H1 (cell line): ENCODE measurements at regions not wholly inside any gene's neighbourhood (a gene's known extent, or its start where the extent isn't known, plus 50 kb on each side); places are given as distances from the start of the nearest gene placed in this dataset.

Experiments used
- CTCF ChIA-PET: fragments of 300-600 bp; sonication (Branson Sonifier 250); formaldehyde crosslinking; loops from one replicate; lab custom pipeline; 2021; ENCODE audit not compliant: partially characterized antibody; lab: Charles Lee
- POLR2A ChIA-PET: fragments of 300-600 bp; sonication (Branson Sonifier 250); formaldehyde crosslinking; loops from one replicate; lab custom pipeline; 2021; ENCODE audit warnings: inconsistent platforms; ENCODE audit not compliant: partially characterized antibody; lab: Charles Lee
- DNase-seq, 2 experiments: peaks; one replicate each; pipeline versions ENCODE4 v3.0.0 to v3.0.0-alpha.2; 2010 to 2022; ENCODE audit warnings: low spot score in 2 of 2, low read depth in 1 of 2, mixed read lengths in 1 of 2
- FAIRE-seq: peaks from 2 replicates; lab custom pipeline; 2011; peaks lifted over from hg19 to GRCh38; lab: Jason Lieb, UNC
- H2AFZ ChIP-seq: 2 replicates; pipeline ENCODE4 v1.8.1; 2012; ENCODE audit warnings: low read length, inconsistent platforms
- H2AK5ac ChIP-seq: 2 replicates; pipeline ENCODE4 v1.6.1; 2013; ENCODE audit warnings: low read depth, low read length
- H2BK120ac ChIP-seq: replicated peaks from 2 replicates; pipeline ENCODE3; 2013; ENCODE audit warnings: low read depth, low read length, inconsistent platforms
- H2BK12ac ChIP-seq: 2 replicates; pipeline ENCODE4 v1.6.1; 2013; ENCODE audit warnings: low read depth, low read length
- H2BK15ac ChIP-seq: 2 replicates; pipeline ENCODE4 v1.6.1; 2013; ENCODE audit warnings: low read length
- H2BK20ac ChIP-seq: 2 replicates; pipeline ENCODE4 v1.6.1; 2013; ENCODE audit warnings: low read length
- H2BK5ac ChIP-seq: 2 replicates; pipeline ENCODE4 v1.6.1; 2013; ENCODE audit warnings: low read depth, low read length
- H3K14ac ChIP-seq: 2 replicates; pipeline ENCODE4 v1.6.1; 2013; ENCODE audit warnings: inconsistent platforms; ENCODE audit not compliant: insufficient read length
- H3K18ac ChIP-seq: 2 replicates; pipeline ENCODE4 v1.6.1; 2013; ENCODE audit warnings: low read length; ENCODE audit errors: extremely low read depth
- H3K23ac ChIP-seq: 2 replicates; pipeline ENCODE4 v1.6.1; 2013; ENCODE audit warnings: inconsistent platforms; ENCODE audit not compliant: insufficient read length
- H3K23me2 ChIP-seq: 2 replicates; pipeline ENCODE4 v1.6.1; 2013; ENCODE audit warnings: low read depth, low read length
- H3K27ac ChIP-seq: 2 replicates; pipeline ENCODE4 v1.6.1; 2011; ENCODE audit warnings: low read depth, low read length, inconsistent platforms
- H3K27me3 ChIP-seq, 4 experiments: replicated peaks in 1 of 4; 1 replicate in 1 of 4; 2 replicates in 3 of 4; pipeline versions ENCODE4 v1.6.1 to v1.8.1; 2011 to 2013; ENCODE audit warnings: low read length in 3 of 4, mild to moderate bottlenecking in 3 of 4, inconsistent platforms in 2 of 4, mixed read lengths in 2 of 4, moderate library complexity in 1 of 4; ENCODE audit not compliant: control insufficient read depth in 3 of 4, insufficient read depth in 3 of 4; ENCODE audit errors: extremely low read depth in 1 of 4
- H3K36me3 ChIP-seq, 4 experiments: 2 replicates each; pipeline versions ENCODE4 v1.6.1 to v1.8.1; 2011 to 2013; ENCODE audit warnings: mild to moderate bottlenecking in 4 of 4, low read length in 3 of 4, moderate library complexity in 2 of 4, control low read depth in 1 of 4, inconsistent platforms in 1 of 4; ENCODE audit not compliant: insufficient read depth in 4 of 4, control insufficient read depth in 2 of 4
- H3K4ac ChIP-seq: replicated peaks from 2 replicates; pipeline ENCODE3; 2013; ENCODE audit warnings: low read length, low read depth, mixed read lengths, inconsistent platforms; ENCODE audit not compliant: insufficient read length
- H3K4me1 ChIP-seq, 4 experiments: replicated peaks in 1 of 4; 1 replicate in 1 of 4; 2 replicates in 3 of 4; pipeline versions ENCODE4 v1.6.1 to v1.8.1; 2011 to 2013; ENCODE audit warnings: low read length in 3 of 4, inconsistent platforms in 2 of 4, mixed read lengths in 1 of 4; ENCODE audit not compliant: insufficient read depth in 4 of 4, control insufficient read depth in 3 of 4
- H3K4me2 ChIP-seq, 2 experiments: 2 replicates each; pipeline versions ENCODE4 v1.6.1 to v1.8.1; 2011 to 2013; ENCODE audit warnings: low read depth in 2 of 2, low read length in 2 of 2, control low read depth in 1 of 2, inconsistent platforms in 1 of 2, mild to moderate bottlenecking in 1 of 2; ENCODE audit not compliant: insufficient read depth in 1 of 2
- H3K4me3 ChIP-seq, 4 experiments: fragments of 200-600, 300-600 bp in 1 of 4; sonication (generic), shearing (Covaris generic), sonication (Bioruptor Twin) in 1 of 4; 2 replicates each; pipeline versions ENCODE4 v1.5.1 to v1.8.1; 2011 to 2016; ENCODE audit warnings: low read length in 4 of 4, low read depth in 3 of 4, control low read depth in 2 of 4, inconsistent platforms in 2 of 4, mild to moderate bottlenecking in 2 of 4, mixed read lengths in 1 of 4, moderate library complexity in 1 of 4; ENCODE audit not compliant: insufficient read depth in 2 of 4; ENCODE audit errors: extremely low read depth in 1 of 4
- H3K56ac ChIP-seq: replicated peaks from 2 replicates; pipeline ENCODE3; 2013; ENCODE audit warnings: low read depth, mild to moderate bottlenecking, mixed read lengths, low read length, inconsistent platforms; ENCODE audit not compliant: insufficient read length
- H3K79me1 ChIP-seq: 2 replicates; pipeline ENCODE4 v1.6.1; 2013; ENCODE audit warnings: low read depth, low read length, control low read depth
- H3K79me2 ChIP-seq, 2 experiments: 2 replicates each; pipeline versions ENCODE4 v1.6.1 to v1.8.1; 2012 to 2013; ENCODE audit warnings: low read length in 2 of 2, mild to moderate bottlenecking in 2 of 2, inconsistent platforms in 1 of 2; ENCODE audit not compliant: insufficient read depth in 2 of 2, control insufficient read depth in 1 of 2
- H3K9ac ChIP-seq, 4 experiments: replicated peaks in 1 of 4; 1 replicate in 1 of 4; 2 replicates in 3 of 4; pipeline versions ENCODE4 v1.6.1 to v1.8.1; 2011 to 2013; ENCODE audit warnings: low read depth in 3 of 4, low read length in 3 of 4, control low read depth in 2 of 4, mild to moderate bottlenecking in 2 of 4, moderate library complexity in 2 of 4, inconsistent platforms in 1 of 4; ENCODE audit errors: extremely low read depth in 1 of 4
- H3K9me3 ChIP-seq, 2 experiments: 2 replicates each; pipeline versions ENCODE4 v1.6.1 to v1.8.1; 2012 to 2013; ENCODE audit warnings: mild to moderate bottlenecking in 2 of 2, moderate library complexity in 2 of 2, control low read depth in 1 of 2, inconsistent platforms in 1 of 2, low read depth in 1 of 2, low read length in 1 of 2, mixed read lengths in 1 of 2; ENCODE audit not compliant: insufficient read depth in 2 of 2
- H4K20me1 ChIP-seq, 2 experiments: replicated peaks in 1 of 2; 2 replicates each; pipeline versions ENCODE3 to v1.8.1; 2011 to 2013; ENCODE audit warnings: inconsistent platforms in 2 of 2, low read length in 2 of 2, mild to moderate bottlenecking in 1 of 2; ENCODE audit not compliant: insufficient read depth in 2 of 2, control insufficient read depth in 1 of 2
- H4K5ac ChIP-seq: 2 replicates; pipeline ENCODE4 v1.6.1; 2013; ENCODE audit warnings: low read length, low read depth, mixed read lengths, inconsistent platforms; ENCODE audit not compliant: insufficient read length
- H4K8ac ChIP-seq: 2 replicates; pipeline ENCODE4 v1.8.0; 2013; ENCODE audit warnings: mild to moderate bottlenecking, moderate library complexity, low read length, inconsistent platforms; ENCODE audit not compliant: insufficient read depth; ENCODE audit errors: extremely low read depth
- H4K91ac ChIP-seq: replicated peaks from 2 replicates; pipeline ENCODE3; 2013; ENCODE audit warnings: low read length, mixed read lengths, inconsistent platforms; ENCODE audit not compliant: insufficient read length
- EP300 ChIP-seq, 2 experiments: IDR thresholded peaks; 1 replicate in 1 of 2; 2 replicates in 1 of 2; pipeline ENCODE4 v1.6.1; 2011 to 2012; ENCODE audit warnings: low read depth in 2 of 2, low read length in 2 of 2, mild to moderate bottlenecking in 2 of 2, borderline replicate concordance in 1 of 2, inconsistent platforms in 1 of 2, moderate library complexity in 1 of 2
- GABPA ChIP-seq: IDR thresholded peaks from 2 replicates; pipeline ENCODE4 v1.6.1; 2011; ENCODE audit warnings: mild to moderate bottlenecking, low read length, moderate library complexity, borderline replicate concordance; ENCODE audit not compliant: insufficient read depth
- KDM1A ChIP-seq: fragments of 200-600, 300-600 bp; sonication (generic); IDR thresholded peaks from 2 replicates; pipeline ENCODE4 v1.7.1; 2016; ENCODE audit warnings: mild to moderate bottlenecking, low read length, borderline replicate concordance
- PHF8 ChIP-seq: fragments of 200-600 bp; sonication (generic); conservative IDR thresholded peaks from 2 replicates; pipeline ENCODE4 v1.7.1; 2012; ENCODE audit warnings: low read depth, mild to moderate bottlenecking, inconsistent platforms, low read length, moderate library complexity
- RFX5 ChIP-seq: IDR thresholded peaks from 2 replicates; pipeline ENCODE4 v1.6.1; 2011; ENCODE audit warnings: low read depth, low read length, improper control_type of control experiment, borderline replicate concordance
- SIRT6 ChIP-seq: IDR thresholded peaks from one replicate; pipeline ENCODE4 v1.7.1; 2012; ENCODE audit warnings: low read length, inconsistent platforms
- SRF ChIP-seq: IDR thresholded peaks from 2 replicates; pipeline ENCODE4 v1.6.1; 2011; ENCODE audit warnings: mild to moderate bottlenecking, low read depth, low read length, moderate library complexity
- TAF7 ChIP-seq: optimal IDR thresholded peaks from 2 replicates; pipeline ENCODE3; 2011; ENCODE audit warnings: low read depth, mild to moderate bottlenecking, inconsistent platforms, low read length, moderate library complexity, borderline replicate concordance
- TBP ChIP-seq: IDR thresholded peaks from 2 replicates; pipeline ENCODE4 v1.6.1; 2011; ENCODE audit warnings: low read depth, low read length, improper control_type of control experiment
- TCF12 ChIP-seq: IDR thresholded peaks from 2 replicates; pipeline ENCODE4 v1.6.1; 2011; ENCODE audit warnings: low read depth, mild to moderate bottlenecking, low read length
- ZNF274 ChIP-seq: IDR thresholded peaks from 2 replicates; pipeline ENCODE4 v1.7.0; 2012; ENCODE audit warnings: low read length, borderline replicate concordance; ENCODE audit errors: extremely low read depth
- WGBS, 2 experiments: shearing (Covaris generic) in 1 of 2; methylation state at CpG; one replicate each; pipeline versions ENCODE4 v1.1.6 to v1.1.7; 2013 to 2015; ENCODE audit warnings: low lambda C conversion rate in 2 of 2, mixed read lengths in 2 of 2, inconsistent platforms in 1 of 2, low coverage in 1 of 2, missing lambda C conversion rate in 1 of 2; ENCODE audit not compliant: insufficient replicate concordance in 2 of 2, insufficient coverage in 1 of 2, insufficient read length in 1 of 2; ENCODE audit errors: extremely low coverage in 1 of 2, missing lambda C conversion rate in 1 of 2; 5-methylcytosine and 5-hydroxymethylcytosine counted together
- TF ChIP-seq, protein P1 (sequence below): IDR thresholded peaks from 2 replicates; pipeline ENCODE4 v1.6.1; 2012; ENCODE audit warnings: inconsistent platforms

GRCh38 chr12:105955976-105956375 is 182.8 kb downstream of the NUAK1 start:
- H4K5ac ChIP-seq, result no peak overlapping the region
- ChIA-PET POLR2A (no interaction called here), CTCF (interaction anchor here (1.2 to 1.6 kb wide), 4 partner anchors 9 to 536 kb away, joined by 3 to 5 read pairs (median 4); no protein-coding TSS in a partner anchor)
- H3K9ac ChIP-seq, result no peak overlapping the region
- H3K56ac ChIP-seq, result no peak overlapping the region
- H4K91ac ChIP-seq, result no peak overlapping the region
- FAIRE-seq (no peak), DNase-seq (no peak)
- H3K18ac ChIP-seq, result no peak overlapping the region
- H3K23me2 ChIP-seq, result no peaks in the 10 kb centered on the region
- H3K79me2 ChIP-seq, result no peaks in the 10 kb centered on the region
- H4K8ac ChIP-seq, result no peak overlapping the region
- no peak overlapping the region for H2BK20ac ChIP-seq
- H3K4me2 ChIP-seq, result no peak overlapping the region
- 100% methylated on average over 2 of the region's 2 CpGs; no CpG with 5 or more reads in 1 of the 2 experiments for WGBS, 2 experiments
- no peaks in the 10 kb centered on the region for H3K9me3 ChIP-seq
- H2BK5ac ChIP-seq, result no peak overlapping the region
- H3K23ac ChIP-seq, result no peak overlapping the region
- H2BK12ac ChIP-seq, result no peak overlapping the region
- H3K27me3 ChIP-seq, result no peaks in the 10 kb centered on the region
- H3K4me1 ChIP-seq, result no peaks in the 10 kb centered on the region
- no peak overlapping the region for H3K27ac ChIP-seq
- no peak overlapping the region for H2BK120ac ChIP-seq
- TF ChIP-seq EP300 (IDR thresholded peaks at IDR 0.05; ENCODE audit: borderline replicate concordance in 1 of 2, low read depth in 2 of 2, low read length in 2 of 2), result no peak
- TF ChIP-seq ZNF274, result no peak
- TF ChIP-seq TAF7, result no peak
- TF ChIP-seq TBP, result no peak
- TF ChIP-seq TCF12, result no peak
- no peak for TF ChIP-seq GABPA
- no peak for TF ChIP-seq SIRT6
- no peak for TF ChIP-seq RFX5
- TF ChIP-seq SRF, result no peak
- TF ChIP-seq PHF8, result no peak
- no peak for TF ChIP-seq KDM1A
- TF ChIP-seq, protein P1, sequence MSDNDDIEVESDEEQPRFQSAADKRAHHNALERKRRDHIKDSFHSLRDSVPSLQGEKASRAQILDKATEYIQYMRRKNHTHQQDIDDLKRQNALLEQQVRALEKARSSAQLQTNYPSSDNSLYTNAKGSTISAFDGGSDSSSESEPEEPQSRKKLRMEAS, result no peak
- no peak overlapping the region for H2AK5ac ChIP-seq
- H4K20me1 ChIP-seq, result no peaks in the 10 kb centered on the region
- H3K14ac ChIP-seq, result no peak overlapping the region
- no peak overlapping the region for H2AFZ ChIP-seq
- no peaks in the 10 kb centered on the region for H3K79me1 ChIP-seq
- H3K36me3 ChIP-seq, result no peaks in the 10 kb centered on the region
- no peak overlapping the region for H2BK15ac ChIP-seq
- no peak overlapping the region for H3K4me3 ChIP-seq
- no peak overlapping the region for H3K4ac ChIP-seq
